PFSK-1 (cell line): ENCODE measurements at regions not wholly inside any gene's neighbourhood (a gene's known extent, or its start where the extent isn't known, plus 50 kb on each side); places are given as distances from the start of the nearest gene placed in this dataset.

ENCODE experiments used
- POLR2AphosphoS5 ChIP-seq: IDR thresholded peaks from 2 replicates; pipeline ENCODE4 v1.6.1; 2012; ENCODE audit warnings: low read depth, mild to moderate bottlenecking, control low read depth, low read length, moderate library complexity
- SIN3A ChIP-seq: IDR thresholded peaks from 2 replicates; pipeline ENCODE4 v1.6.1; 2012; ENCODE audit warnings: mild to moderate bottlenecking, low read length, moderate library complexity, borderline replicate concordance; ENCODE audit not compliant: insufficient read depth
- TAF1 ChIP-seq: IDR thresholded peaks from 2 replicates; pipeline ENCODE4 v1.6.1; 2012; ENCODE audit warnings: low read length, control low read depth, borderline replicate concordance; ENCODE audit not compliant: insufficient read depth

GRCh38 chr2:238771218-238771617 is 76.7 kb upstream of the TWIST2 start:
- no peak for TF ChIP-seq POLR2AphosphoS5
- TF ChIP-seq SIN3A = peak; percentile 30; the same call in 1 of the 2 replicates
- TF ChIP-seq TAF1 = no peak
